Thoracic aorta (tissue), 2 donors: ENCODE measurements at regions not wholly inside any gene's neighbourhood (a gene's known extent, or its start where the extent isn't known, plus 50 kb on each side); places are given as distances from the start of the nearest gene placed in this dataset.

ENCODE experiments used
- ATAC-seq: fragments of 150-250 bp; one replicate; pipeline ENCODE4 v1.8.0; 2017; ENCODE audit warnings: low read depth; ENCODE audit not compliant: insufficient number of reproducible peaks, low FRiP score
- DNase-seq: peaks from one replicate; pipeline ENCODE4 v3.0.0-alpha.2; 2020; ENCODE audit warnings: low spot score
- H3K27ac ChIP-seq, 2 donors: fragments of 200-600 bp; sonication (generic); 1 replicate in 1 of 2; 2 replicates in 1 of 2; pipeline ENCODE4 v1.5.1; 2016; ENCODE audit warnings: mild to moderate bottlenecking in 2 of 2, moderate library complexity in 2 of 2
- H3K27me3 ChIP-seq: fragments of 200-600 bp; sonication (generic); replicated peaks from 2 replicates; pipeline ENCODE4 v1.6.0; 2016; ENCODE audit warnings: mild to moderate bottlenecking; ENCODE audit not compliant: insufficient read depth
- H3K36me3 ChIP-seq: fragments of 200-600 bp; sonication (generic); one replicate; pipeline ENCODE4 v1.5.1; 2016
- H3K4me1 ChIP-seq, 2 donors: fragments of 200-600 bp; sonication (generic); 1 replicate in 1 of 2; 2 replicates in 1 of 2; pipeline versions ENCODE4 v1.5.1 to v1.6.0; 2016; ENCODE audit warnings: low read depth in 2 of 2, mild to moderate bottlenecking in 1 of 2; ENCODE audit not compliant: control insufficient read depth in 1 of 2
- H3K4me3 ChIP-seq: fragments of 200-600 bp; sonication (generic); 2 replicates; pipeline ENCODE4 v1.5.1; 2016; ENCODE audit warnings: mild to moderate bottlenecking
- H3K9me3 ChIP-seq: fragments of 200-600 bp; sonication (generic); 2 replicates; pipeline ENCODE4 v1.5.1; 2016
- TF ChIP-seq, protein P1 (sequence below): fragments of 200-600 bp; sonication (generic); IDR thresholded peaks from one replicate; pipeline ENCODE4 v1.5.1; 2019; ENCODE audit warnings: antibody characterized with exemption

DNA sequence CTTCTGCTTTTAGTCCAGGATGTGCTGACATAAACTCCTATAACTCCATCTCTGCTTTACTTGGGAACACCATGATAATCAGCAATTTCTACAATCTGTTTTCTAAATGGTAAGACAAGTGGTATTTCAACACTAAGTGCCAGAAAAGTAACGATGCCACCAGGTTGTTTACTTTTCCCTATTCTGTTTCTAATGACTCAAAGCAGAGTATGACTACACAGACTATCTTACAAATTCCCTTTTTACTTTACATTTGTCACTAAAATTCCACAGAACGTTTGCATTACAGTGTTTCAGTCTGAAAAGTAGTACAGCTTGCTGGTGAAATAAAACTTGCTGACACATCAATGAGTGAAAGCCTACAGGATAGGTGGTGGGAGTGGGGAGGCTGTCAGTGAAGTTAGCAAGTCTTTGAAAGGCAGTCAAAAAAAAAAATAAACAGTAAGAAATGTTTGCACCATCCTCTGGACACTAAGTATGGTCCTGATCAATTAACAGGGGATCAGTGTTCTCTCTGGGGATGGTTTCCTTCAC is 186.5 kb downstream of the LURAP1L start:
- H3K27me3 ChIP-seq = no peaks in the 10 kb centered on the region
- H3K36me3 ChIP-seq = no peaks in the 10 kb centered on the region
- H3K9me3 ChIP-seq = no peaks in the 10 kb centered on the region
- H3K4me3 ChIP-seq = no peak overlapping the region
- TF ChIP-seq, protein P1, sequence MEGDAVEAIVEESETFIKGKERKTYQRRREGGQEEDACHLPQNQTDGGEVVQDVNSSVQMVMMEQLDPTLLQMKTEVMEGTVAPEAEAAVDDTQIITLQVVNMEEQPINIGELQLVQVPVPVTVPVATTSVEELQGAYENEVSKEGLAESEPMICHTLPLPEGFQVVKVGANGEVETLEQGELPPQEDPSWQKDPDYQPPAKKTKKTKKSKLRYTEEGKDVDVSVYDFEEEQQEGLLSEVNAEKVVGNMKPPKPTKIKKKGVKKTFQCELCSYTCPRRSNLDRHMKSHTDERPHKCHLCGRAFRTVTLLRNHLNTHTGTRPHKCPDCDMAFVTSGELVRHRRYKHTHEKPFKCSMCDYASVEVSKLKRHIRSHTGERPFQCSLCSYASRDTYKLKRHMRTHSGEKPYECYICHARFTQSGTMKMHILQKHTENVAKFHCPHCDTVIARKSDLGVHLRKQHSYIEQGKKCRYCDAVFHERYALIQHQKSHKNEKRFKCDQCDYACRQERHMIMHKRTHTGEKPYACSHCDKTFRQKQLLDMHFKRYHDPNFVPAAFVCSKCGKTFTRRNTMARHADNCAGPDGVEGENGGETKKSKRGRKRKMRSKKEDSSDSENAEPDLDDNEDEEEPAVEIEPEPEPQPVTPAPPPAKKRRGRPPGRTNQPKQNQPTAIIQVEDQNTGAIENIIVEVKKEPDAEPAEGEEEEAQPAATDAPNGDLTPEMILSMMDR = no peak
- H3K4me1 ChIP-seq = peaks cover 0 to 8% of the 10 kb centered on the region in 2 donors
- no peak overlapping the region for H3K27ac ChIP-seq
- DNase-seq (no peak), ATAC-seq (no peak)

DNA sequence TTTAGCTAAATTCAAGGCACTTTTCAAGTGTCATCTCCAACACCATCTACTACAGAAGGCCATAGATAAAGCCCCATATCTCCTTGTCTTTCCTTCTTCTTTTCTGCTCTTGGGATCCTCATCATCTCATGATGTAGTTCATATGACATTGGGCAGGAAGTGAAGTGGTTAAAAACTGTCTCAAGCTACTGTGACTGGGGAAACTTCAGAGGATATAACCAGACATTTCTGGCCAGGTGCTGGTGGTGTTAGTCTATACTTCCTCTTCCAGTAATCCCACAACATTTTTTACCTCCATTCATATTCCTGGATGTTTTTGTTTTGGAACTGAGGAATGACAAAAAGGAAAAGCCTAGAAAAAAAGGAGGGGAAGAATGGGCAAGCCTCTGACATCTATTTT is 188.7 kb downstream of the LURAP1L start:
- TF ChIP-seq, protein P1 = no peak
- Histone ChIP-seq H3K36me3 (no peaks in the 10 kb centered on the region), H3K9me3 (no peaks in the 10 kb centered on the region), H3K4me1 (peaks cover 0 to 8% of the 10 kb centered on the region in 2 donors), H3K4me3 (no peak overlapping the region), H3K27ac (no peak overlapping the region), H3K27me3 (no peaks in the 10 kb centered on the region)
- ATAC-seq (no peak), DNase-seq (no peak)

DNA sequence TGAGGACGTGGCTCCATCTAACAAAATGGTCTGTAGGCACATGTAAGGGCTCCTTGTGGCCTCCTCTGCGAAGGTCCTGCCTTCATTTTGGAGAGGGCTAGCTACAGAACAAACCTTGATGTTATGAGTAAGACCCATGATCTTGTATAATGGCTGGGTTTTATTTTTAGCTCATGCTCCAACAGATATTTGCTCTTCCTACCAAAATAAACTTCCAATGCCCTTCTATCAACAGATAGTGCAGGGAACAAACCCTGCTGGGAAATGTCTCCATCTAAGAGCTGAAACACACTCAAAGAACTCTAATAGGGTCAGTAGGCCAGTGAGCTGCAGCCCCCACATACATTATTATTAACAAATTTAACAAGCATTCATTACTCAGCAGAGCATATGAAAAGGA is 189.5 kb downstream of the LURAP1L start:
- ATAC-seq (no peak), DNase-seq (no peak)
- Histone ChIP-seq H3K27me3 (no peaks in the 10 kb centered on the region), H3K4me1 (peaks cover 0 to 8% of the 10 kb centered on the region in 2 donors), H3K9me3 (no peaks in the 10 kb centered on the region), H3K36me3 (no peaks in the 10 kb centered on the region), H3K4me3 (no peak overlapping the region), H3K27ac (no peak overlapping the region)
- TF ChIP-seq, protein P1 = no peak

DNA sequence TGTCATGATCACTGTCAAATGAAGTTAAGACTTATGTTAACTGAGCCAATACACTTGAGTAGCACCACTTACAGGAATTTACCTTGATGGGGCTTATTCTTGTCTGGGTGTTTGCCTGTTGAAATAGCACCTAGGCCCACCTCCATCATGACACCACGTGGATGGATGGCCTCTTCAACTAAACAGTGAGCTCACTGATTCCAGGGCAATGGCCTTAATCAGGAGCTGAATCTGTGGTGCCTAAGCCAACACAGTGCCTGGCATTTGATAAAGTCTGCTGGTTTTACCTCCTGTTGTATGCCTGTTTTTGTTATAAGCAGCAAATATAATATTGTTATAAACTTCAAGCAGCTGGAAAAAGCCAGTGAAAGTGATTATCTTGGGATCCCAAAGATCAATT is 190.5 kb downstream of the LURAP1L start:
- no peaks in the 10 kb centered on the region for H3K36me3 ChIP-seq
- H3K4me1 ChIP-seq = peaks cover 0 to 8% of the 10 kb centered on the region in 2 donors
- no peak for DNase-seq
- no peaks in the 10 kb centered on the region for H3K9me3 ChIP-seq
- no peak overlapping the region for H3K27ac ChIP-seq
- ATAC-seq = no peak
- no peak overlapping the region for H3K4me3 ChIP-seq
- TF ChIP-seq, protein P1 = no peak
- H3K27me3 ChIP-seq = no peaks in the 10 kb centered on the region

DNA sequence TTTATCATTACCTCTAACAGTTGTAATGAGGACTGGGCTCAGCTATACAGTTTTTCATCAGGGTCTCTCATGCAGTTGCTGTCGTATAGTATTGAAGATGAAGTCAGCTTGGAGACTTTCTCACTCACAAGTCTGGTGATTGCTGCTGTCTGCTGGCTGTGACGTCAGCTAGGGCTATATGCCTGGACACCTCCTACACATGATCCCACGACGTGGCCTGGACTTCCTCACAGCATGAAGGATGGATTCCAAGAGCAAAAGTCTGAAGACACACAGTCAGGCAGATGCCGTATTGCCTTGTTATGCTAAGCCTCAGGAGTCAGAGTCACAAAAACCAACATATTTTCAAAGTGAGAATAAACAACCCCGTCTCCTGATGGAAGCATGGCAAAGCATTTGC is 193.3 kb downstream of the LURAP1L start:
- no peaks in the 10 kb centered on the region for H3K27me3 ChIP-seq
- H3K4me3 ChIP-seq = no peak overlapping the region
- H3K9me3 ChIP-seq = no peaks in the 10 kb centered on the region
- ATAC-seq = no peak
- peaks cover 0 to 15% of the 10 kb centered on the region in 2 donors for H3K4me1 ChIP-seq
- TF ChIP-seq, protein P1 = no peak
- no peak for DNase-seq
- no peak overlapping the region for H3K27ac ChIP-seq
- H3K36me3 ChIP-seq = no peaks in the 10 kb centered on the region
